H1 (cell line): ENCODE measurements at regions not wholly inside any gene's neighbourhood (a gene's known extent, or its start where the extent isn't known, plus 50 kb on each side); places are given as distances from the start of the nearest gene placed in this dataset.
A peak's percentile ranks its signal among the peaks of the same experiment; 100 is the strongest.

Source experiments
- CTCF ChIA-PET: fragments of 300-600 bp; sonication (Branson Sonifier 250); formaldehyde crosslinking; loops from one replicate; lab custom pipeline; 2021; ENCODE audit not compliant: partially characterized antibody; lab: Charles Lee
- POLR2A ChIA-PET: fragments of 300-600 bp; sonication (Branson Sonifier 250); formaldehyde crosslinking; loops from one replicate; lab custom pipeline; 2021; ENCODE audit warnings: inconsistent platforms; ENCODE audit not compliant: partially characterized antibody; lab: Charles Lee
- DNase-seq, 2 experiments: peaks; one replicate each; pipeline versions ENCODE4 v3.0.0 to v3.0.0-alpha.2; 2010 to 2022; ENCODE audit warnings: low spot score in 2 of 2, low read depth in 1 of 2, mixed read lengths in 1 of 2
- FAIRE-seq: peaks from 2 replicates; lab custom pipeline; 2011; peaks lifted over from hg19 to GRCh38; lab: Jason Lieb, UNC
- H2AFZ ChIP-seq: 2 replicates; pipeline ENCODE4 v1.8.1; 2012; ENCODE audit warnings: low read length, inconsistent platforms
- H2AK5ac ChIP-seq: 2 replicates; pipeline ENCODE4 v1.6.1; 2013; ENCODE audit warnings: low read depth, low read length
- H2BK120ac ChIP-seq: replicated peaks from 2 replicates; pipeline ENCODE3; 2013; ENCODE audit warnings: low read depth, low read length, inconsistent platforms
- H2BK12ac ChIP-seq: 2 replicates; pipeline ENCODE4 v1.6.1; 2013; ENCODE audit warnings: low read depth, low read length
- H2BK15ac ChIP-seq: 2 replicates; pipeline ENCODE4 v1.6.1; 2013; ENCODE audit warnings: low read length
- H2BK20ac ChIP-seq: 2 replicates; pipeline ENCODE4 v1.6.1; 2013; ENCODE audit warnings: low read length
- H2BK5ac ChIP-seq: 2 replicates; pipeline ENCODE4 v1.6.1; 2013; ENCODE audit warnings: low read depth, low read length
- H3K14ac ChIP-seq: 2 replicates; pipeline ENCODE4 v1.6.1; 2013; ENCODE audit warnings: inconsistent platforms; ENCODE audit not compliant: insufficient read length
- H3K18ac ChIP-seq: 2 replicates; pipeline ENCODE4 v1.6.1; 2013; ENCODE audit warnings: low read length; ENCODE audit errors: extremely low read depth
- H3K23ac ChIP-seq: 2 replicates; pipeline ENCODE4 v1.6.1; 2013; ENCODE audit warnings: inconsistent platforms; ENCODE audit not compliant: insufficient read length
- H3K23me2 ChIP-seq: 2 replicates; pipeline ENCODE4 v1.6.1; 2013; ENCODE audit warnings: low read depth, low read length
- H3K27ac ChIP-seq: 2 replicates; pipeline ENCODE4 v1.6.1; 2011; ENCODE audit warnings: low read depth, low read length, inconsistent platforms
- H3K27me3 ChIP-seq, 4 experiments: replicated peaks in 1 of 4; 1 replicate in 1 of 4; 2 replicates in 3 of 4; pipeline versions ENCODE4 v1.6.1 to v1.8.1; 2011 to 2013; ENCODE audit warnings: low read length in 3 of 4, mild to moderate bottlenecking in 3 of 4, inconsistent platforms in 2 of 4, mixed read lengths in 2 of 4, moderate library complexity in 1 of 4; ENCODE audit not compliant: control insufficient read depth in 3 of 4, insufficient read depth in 3 of 4; ENCODE audit errors: extremely low read depth in 1 of 4
- H3K36me3 ChIP-seq, 4 experiments: 2 replicates each; pipeline versions ENCODE4 v1.6.1 to v1.8.1; 2011 to 2013; ENCODE audit warnings: mild to moderate bottlenecking in 4 of 4, low read length in 3 of 4, moderate library complexity in 2 of 4, control low read depth in 1 of 4, inconsistent platforms in 1 of 4; ENCODE audit not compliant: insufficient read depth in 4 of 4, control insufficient read depth in 2 of 4
- H3K4ac ChIP-seq: replicated peaks from 2 replicates; pipeline ENCODE3; 2013; ENCODE audit warnings: low read length, low read depth, mixed read lengths, inconsistent platforms; ENCODE audit not compliant: insufficient read length
- H3K4me1 ChIP-seq, 4 experiments: replicated peaks in 1 of 4; 1 replicate in 1 of 4; 2 replicates in 3 of 4; pipeline versions ENCODE4 v1.6.1 to v1.8.1; 2011 to 2013; ENCODE audit warnings: low read length in 3 of 4, inconsistent platforms in 2 of 4, mixed read lengths in 1 of 4; ENCODE audit not compliant: insufficient read depth in 4 of 4, control insufficient read depth in 3 of 4
- H3K4me2 ChIP-seq, 2 experiments: 2 replicates each; pipeline versions ENCODE4 v1.6.1 to v1.8.1; 2011 to 2013; ENCODE audit warnings: low read depth in 2 of 2, low read length in 2 of 2, control low read depth in 1 of 2, inconsistent platforms in 1 of 2, mild to moderate bottlenecking in 1 of 2; ENCODE audit not compliant: insufficient read depth in 1 of 2
- H3K4me3 ChIP-seq, 4 experiments: fragments of 200-600, 300-600 bp in 1 of 4; sonication (generic), shearing (Covaris generic), sonication (Bioruptor Twin) in 1 of 4; 2 replicates each; pipeline versions ENCODE4 v1.5.1 to v1.8.1; 2011 to 2016; ENCODE audit warnings: low read length in 4 of 4, low read depth in 3 of 4, control low read depth in 2 of 4, inconsistent platforms in 2 of 4, mild to moderate bottlenecking in 2 of 4, mixed read lengths in 1 of 4, moderate library complexity in 1 of 4; ENCODE audit not compliant: insufficient read depth in 2 of 4; ENCODE audit errors: extremely low read depth in 1 of 4
- H3K56ac ChIP-seq: replicated peaks from 2 replicates; pipeline ENCODE3; 2013; ENCODE audit warnings: low read depth, mild to moderate bottlenecking, mixed read lengths, low read length, inconsistent platforms; ENCODE audit not compliant: insufficient read length
- H3K79me1 ChIP-seq: 2 replicates; pipeline ENCODE4 v1.6.1; 2013; ENCODE audit warnings: low read depth, low read length, control low read depth
- H3K79me2 ChIP-seq, 2 experiments: 2 replicates each; pipeline versions ENCODE4 v1.6.1 to v1.8.1; 2012 to 2013; ENCODE audit warnings: low read length in 2 of 2, mild to moderate bottlenecking in 2 of 2, inconsistent platforms in 1 of 2; ENCODE audit not compliant: insufficient read depth in 2 of 2, control insufficient read depth in 1 of 2
- H3K9ac ChIP-seq, 4 experiments: replicated peaks in 1 of 4; 1 replicate in 1 of 4; 2 replicates in 3 of 4; pipeline versions ENCODE4 v1.6.1 to v1.8.1; 2011 to 2013; ENCODE audit warnings: low read depth in 3 of 4, low read length in 3 of 4, control low read depth in 2 of 4, mild to moderate bottlenecking in 2 of 4, moderate library complexity in 2 of 4, inconsistent platforms in 1 of 4; ENCODE audit errors: extremely low read depth in 1 of 4
- H3K9me3 ChIP-seq, 2 experiments: 2 replicates each; pipeline versions ENCODE4 v1.6.1 to v1.8.1; 2012 to 2013; ENCODE audit warnings: mild to moderate bottlenecking in 2 of 2, moderate library complexity in 2 of 2, control low read depth in 1 of 2, inconsistent platforms in 1 of 2, low read depth in 1 of 2, low read length in 1 of 2, mixed read lengths in 1 of 2; ENCODE audit not compliant: insufficient read depth in 2 of 2
- H4K20me1 ChIP-seq, 2 experiments: replicated peaks in 1 of 2; 2 replicates each; pipeline versions ENCODE3 to v1.8.1; 2011 to 2013; ENCODE audit warnings: inconsistent platforms in 2 of 2, low read length in 2 of 2, mild to moderate bottlenecking in 1 of 2; ENCODE audit not compliant: insufficient read depth in 2 of 2, control insufficient read depth in 1 of 2
- H4K5ac ChIP-seq: 2 replicates; pipeline ENCODE4 v1.6.1; 2013; ENCODE audit warnings: low read length, low read depth, mixed read lengths, inconsistent platforms; ENCODE audit not compliant: insufficient read length
- H4K8ac ChIP-seq: 2 replicates; pipeline ENCODE4 v1.8.0; 2013; ENCODE audit warnings: mild to moderate bottlenecking, moderate library complexity, low read length, inconsistent platforms; ENCODE audit not compliant: insufficient read depth; ENCODE audit errors: extremely low read depth
- H4K91ac ChIP-seq: replicated peaks from 2 replicates; pipeline ENCODE3; 2013; ENCODE audit warnings: low read length, mixed read lengths, inconsistent platforms; ENCODE audit not compliant: insufficient read length
- ATF2 ChIP-seq: IDR thresholded peaks from 2 replicates; pipeline ENCODE4 v1.6.1; 2012; ENCODE audit warnings: low read length, inconsistent platforms
- BRCA1 ChIP-seq: IDR thresholded peaks from 2 replicates; pipeline ENCODE4 v1.6.1; 2012; ENCODE audit warnings: low read depth, low read length, improper control_type of control experiment
- CTCF ChIP-seq, 3 experiments: IDR thresholded peaks; 1 replicate in 2 of 3; 2 replicates in 1 of 3; pipeline versions ENCODE4 v1.5.1 to v1.6.1; 2011; ENCODE audit warnings: low read length in 3 of 3, mild to moderate bottlenecking in 3 of 3, inconsistent platforms in 2 of 3, low read depth in 1 of 3, moderate library complexity in 1 of 3; ENCODE audit not compliant: insufficient read depth in 1 of 3; ENCODE audit errors: control extremely low read depth in 1 of 3
- E2F6 ChIP-seq: IDR thresholded peaks from 2 replicates; pipeline ENCODE4 v1.6.1; 2012; ENCODE audit warnings: inconsistent platforms
- HDAC6 ChIP-seq: IDR thresholded peaks from one replicate; pipeline ENCODE4 v1.7.1; 2012; ENCODE audit warnings: low read depth, mild to moderate bottlenecking, inconsistent platforms, low read length, moderate library complexity
- PHF8 ChIP-seq: fragments of 200-600 bp; sonication (generic); conservative IDR thresholded peaks from 2 replicates; pipeline ENCODE4 v1.7.1; 2012; ENCODE audit warnings: low read depth, mild to moderate bottlenecking, inconsistent platforms, low read length, moderate library complexity
- POLR2AphosphoS5 ChIP-seq: IDR thresholded peaks from 2 replicates; pipeline ENCODE4 v1.6.1; 2011; ENCODE audit warnings: low read depth, low read length
- SIN3A ChIP-seq, 2 experiments: IDR thresholded peaks in 1 of 2; conservative IDR thresholded peaks in 1 of 2; 2 replicates each; pipeline ENCODE4 v1.6.1; 2011 to 2012; ENCODE audit warnings: low read length in 2 of 2, improper control_type of control experiment in 1 of 2, low read depth in 1 of 2, mild to moderate bottlenecking in 1 of 2
- SUZ12 ChIP-seq: fragments of 200-600 bp; sonication (generic); IDR thresholded peaks from 2 replicates; pipeline ENCODE4 v1.6.1; 2012; ENCODE audit warnings: mild to moderate bottlenecking, inconsistent platforms, low read length, moderate library complexity, mixed read lengths
- WGBS, 2 experiments: shearing (Covaris generic) in 1 of 2; methylation state at CpG; one replicate each; pipeline versions ENCODE4 v1.1.6 to v1.1.7; 2013 to 2015; ENCODE audit warnings: low lambda C conversion rate in 2 of 2, mixed read lengths in 2 of 2, inconsistent platforms in 1 of 2, low coverage in 1 of 2, missing lambda C conversion rate in 1 of 2; ENCODE audit not compliant: insufficient replicate concordance in 2 of 2, insufficient coverage in 1 of 2, insufficient read length in 1 of 2; ENCODE audit errors: extremely low coverage in 1 of 2, missing lambda C conversion rate in 1 of 2; 5-methylcytosine and 5-hydroxymethylcytosine counted together

- 58% methylated on average over 2 of the region's 5 CpGs; no CpG with 5 or more reads in 1 of the 2 experiments for WGBS, 2 experiments
- FAIRE-seq = no peak
- TF ChIP-seq PHF8 = no peak
- no peak for TF ChIP-seq HDAC6
- no peak for TF ChIP-seq BRCA1
- TF ChIP-seq CTCF (IDR thresholded peaks at IDR 0.05; ENCODE audit: control extremely low read depth in 1 of 3, insufficient read depth in 1 of 3, low read depth in 1 of 3, low read length in 3 of 3) = no peak
- TF ChIP-seq E2F6 = no peak
- no peak for TF ChIP-seq SUZ12
- no peak for TF ChIP-seq POLR2AphosphoS5
- TF ChIP-seq ATF2 = no peak
- TF ChIP-seq SIN3A (conservative IDR thresholded peaks at IDR 0.05 in 1 of 2, IDR thresholded peaks at IDR 0.05 in 1 of 2; ENCODE audit: low read depth in 1 of 2, low read length in 2 of 2) = no peak
These were observed 870.6 kb downstream of the CBLN2 start for GRCh38 chr18:71673498-71673897.

More at GRCh38 chr18:71673498-71673897, 870.6 kb downstream of the CBLN2 start:
- Histone ChIP-seq H3K9ac (no peak overlapping the region), H3K4me3 (no peak overlapping the region), H3K27ac (no peak overlapping the region), H3K14ac (no peak overlapping the region), H3K4me1 (no peaks in the 10 kb centered on the region), H3K18ac (no peak overlapping the region), H4K20me1 (no peaks in the 10 kb centered on the region), H3K23ac (no peak overlapping the region), H2BK15ac (no peak overlapping the region), H3K27me3 (no peaks in the 10 kb centered on the region), H3K23me2 (no peaks in the 10 kb centered on the region), H4K8ac (peak overlapping the region; percentile 51; the same call in 1 of the 2 replicates), H3K4me2 (no peak overlapping the region), H4K91ac (no peak overlapping the region), H2AK5ac (no peak overlapping the region), H4K5ac (no peak overlapping the region), H2BK20ac (no peak overlapping the region), H2BK12ac (no peak overlapping the region), H2AFZ (no peak overlapping the region), H3K79me1 (no peaks in the 10 kb centered on the region), H2BK120ac (no peak overlapping the region), H3K4ac (no peak overlapping the region), H3K79me2 (no peaks in the 10 kb centered on the region), H3K36me3 (no peaks in the 10 kb centered on the region), H3K9me3 (peaks cover 53 to 67% of the 10 kb centered on the region in 2 experiments), H2BK5ac (no peak overlapping the region), H3K56ac (no peak overlapping the region)
- ChIA-PET CTCF (no interaction called here), POLR2A (no interaction called here)
- no peak for DNase-seq
